Activated CD8-positive, alpha-beta T cell treated with anti-CD3 and anti-CD28 coated beads for 36 hours (primary cell): ENCODE measurements at regions not wholly inside any gene's neighbourhood (a gene's known extent, or its start where the extent isn't known, plus 50 kb on each side); places are given as distances from the start of the nearest gene placed in this dataset.

Source experiments
- ATAC-seq: fragments of 200-7000 bp; cut with Tn5 transposase; one replicate; pipeline ENCODE4 v1.10.0; 2021; ENCODE audit warnings: mild to moderate bottlenecking, moderate library complexity
- CTCF ChIA-PET: fragments of 350-600 bp; sonication (Branson Sonifier 250); formaldehyde crosslinking; loops from one replicate; lab custom pipeline; 2021; ENCODE audit warnings: antibody characterized with exemption; lab: Charles Lee
- POLR2A ChIA-PET: fragments of 350-600 bp; sonication (Branson Sonifier 250); formaldehyde crosslinking; loops from one replicate; lab custom pipeline; 2021; ENCODE audit warnings: antibody characterized with exemption; lab: Charles Lee
- DNase-seq: peaks from one replicate; pipeline ENCODE4 v3.0.0-alpha.2; 2020
- H3K27ac Mint-ChIP-seq: one replicate; pipeline ENCODE4 v1.8.0; 2021; ENCODE audit warnings: mild to moderate bottlenecking, mixed read lengths
- H3K27me3 Mint-ChIP-seq: one replicate; pipeline ENCODE4 v1.8.0; 2021; ENCODE audit warnings: mixed read lengths
- H3K36me3 Mint-ChIP-seq: one replicate; pipeline ENCODE4 v1.8.0; 2021; ENCODE audit warnings: low read depth, mixed read lengths
- H3K4me1 Mint-ChIP-seq: one replicate; pipeline ENCODE4 v1.8.0; 2021; ENCODE audit warnings: low read depth, mixed read lengths
- H3K4me3 Mint-ChIP-seq: one replicate; pipeline ENCODE4 v1.8.0; 2021; ENCODE audit warnings: mild to moderate bottlenecking, moderate library complexity, mixed read lengths
- H3K9me3 Mint-ChIP-seq: one replicate; pipeline ENCODE4 v1.8.0; 2021; ENCODE audit warnings: mixed read lengths
- intact Hi-C: fragments of 100-400 bp; cut with micrococcal nuclease; formaldehyde crosslinking; loops from one replicate; pipeline ENCODE4 v1.10.0; 2022
- TF ChIP-seq, protein P1 (sequence below): fragments of 200-600 bp; IDR thresholded peaks from one replicate; pipeline ENCODE4 v1.8.0; 2022; ENCODE audit warnings: antibody characterized with exemption, mild to moderate bottlenecking

DNA sequence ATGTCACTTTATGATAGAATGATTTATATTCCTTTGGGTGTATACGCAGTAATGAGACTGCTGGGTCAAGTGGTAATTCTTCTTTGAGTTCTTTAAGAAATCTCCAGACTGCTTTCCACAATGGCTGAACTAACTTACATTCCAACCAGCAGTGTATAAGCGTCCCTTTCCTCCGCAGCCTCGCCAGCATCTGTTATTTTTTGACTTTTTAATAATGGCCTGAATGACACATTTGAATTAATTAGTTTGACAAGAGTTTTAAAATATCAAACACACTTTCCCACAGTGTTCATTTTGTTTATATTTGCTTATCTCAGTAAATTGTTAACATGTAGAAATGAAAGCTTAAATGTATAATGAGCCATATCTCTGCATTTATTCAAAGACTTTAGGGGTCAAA lies 116.8 kb downstream of the TES start:
- H3K4me1 Mint-ChIP-seq = no peaks in the 10 kb centered on the region
- no peaks in the 10 kb centered on the region for H3K36me3 Mint-ChIP-seq

DNA sequence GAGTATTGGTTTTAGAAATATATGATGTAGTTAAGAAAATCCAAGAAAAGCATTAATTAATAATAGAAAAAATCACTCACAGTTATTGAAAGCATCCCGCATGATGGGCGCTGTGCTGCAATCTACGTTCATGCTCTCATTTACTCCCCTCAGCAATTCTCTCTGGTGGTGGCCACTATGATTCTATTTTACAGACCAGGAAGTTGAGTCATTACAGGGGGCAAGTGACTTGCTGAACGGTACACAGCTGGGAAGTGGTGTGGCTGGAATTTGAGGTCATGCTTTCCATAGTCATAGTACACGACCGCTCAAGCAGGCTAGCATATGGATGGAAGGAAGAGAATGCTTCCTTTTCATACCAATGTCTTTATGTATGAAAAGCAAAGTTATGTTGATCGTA lies 117.4 kb downstream of the TES start:
- POLR2A ChIA-PET = no interaction called here
- DNase-seq (no peak), ATAC-seq (no peak)
- TF ChIP-seq, protein P1, sequence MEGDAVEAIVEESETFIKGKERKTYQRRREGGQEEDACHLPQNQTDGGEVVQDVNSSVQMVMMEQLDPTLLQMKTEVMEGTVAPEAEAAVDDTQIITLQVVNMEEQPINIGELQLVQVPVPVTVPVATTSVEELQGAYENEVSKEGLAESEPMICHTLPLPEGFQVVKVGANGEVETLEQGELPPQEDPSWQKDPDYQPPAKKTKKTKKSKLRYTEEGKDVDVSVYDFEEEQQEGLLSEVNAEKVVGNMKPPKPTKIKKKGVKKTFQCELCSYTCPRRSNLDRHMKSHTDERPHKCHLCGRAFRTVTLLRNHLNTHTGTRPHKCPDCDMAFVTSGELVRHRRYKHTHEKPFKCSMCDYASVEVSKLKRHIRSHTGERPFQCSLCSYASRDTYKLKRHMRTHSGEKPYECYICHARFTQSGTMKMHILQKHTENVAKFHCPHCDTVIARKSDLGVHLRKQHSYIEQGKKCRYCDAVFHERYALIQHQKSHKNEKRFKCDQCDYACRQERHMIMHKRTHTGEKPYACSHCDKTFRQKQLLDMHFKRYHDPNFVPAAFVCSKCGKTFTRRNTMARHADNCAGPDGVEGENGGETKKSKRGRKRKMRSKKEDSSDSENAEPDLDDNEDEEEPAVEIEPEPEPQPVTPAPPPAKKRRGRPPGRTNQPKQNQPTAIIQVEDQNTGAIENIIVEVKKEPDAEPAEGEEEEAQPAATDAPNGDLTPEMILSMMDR = no peak
- H3K4me1 Mint-ChIP-seq = no peaks in the 10 kb centered on the region
- CTCF ChIA-PET = no interaction called here
- H3K36me3 Mint-ChIP-seq = no peaks in the 10 kb centered on the region
- no peak overlapping the region for H3K27ac Mint-ChIP-seq
- intact Hi-C loops = no loop called here
- H3K27me3 Mint-ChIP-seq = peaks cover 11% of the 10 kb centered on the region
- H3K9me3 Mint-ChIP-seq = no peaks in the 10 kb centered on the region
- no peak overlapping the region for H3K4me3 Mint-ChIP-seq

More for the DNA sequence above, 116.8 kb downstream of the TES start:
- Mint-ChIP-seq H3K4me3 (no peak overlapping the region), H3K27me3 (peaks cover 11% of the 10 kb centered on the region), H3K9me3 (no peaks in the 10 kb centered on the region), H3K27ac (no peak overlapping the region)
- CTCF ChIA-PET = no interaction called here
- POLR2A ChIA-PET = no interaction called here
- DNase-seq = no peak
- ATAC-seq = no peak
- TF ChIP-seq, protein P1 = no peak
- intact Hi-C loops = no loop called here

GRCh38 chr7:116328161-116328560 lies 117.8 kb downstream of the TES start:
- TF ChIP-seq, protein P1 = no peak
- ChIA-PET POLR2A (no interaction called here), CTCF (no interaction called here)
- Mint-ChIP-seq H3K27me3 (peaks cover 14% of the 10 kb centered on the region), H3K27ac (no peak overlapping the region), H3K36me3 (no peaks in the 10 kb centered on the region), H3K4me1 (no peaks in the 10 kb centered on the region), H3K4me3 (no peak overlapping the region), H3K9me3 (no peaks in the 10 kb centered on the region)
- intact Hi-C loops = no loop called here
- DNase-seq (no peak), ATAC-seq (no peak)

DNA sequence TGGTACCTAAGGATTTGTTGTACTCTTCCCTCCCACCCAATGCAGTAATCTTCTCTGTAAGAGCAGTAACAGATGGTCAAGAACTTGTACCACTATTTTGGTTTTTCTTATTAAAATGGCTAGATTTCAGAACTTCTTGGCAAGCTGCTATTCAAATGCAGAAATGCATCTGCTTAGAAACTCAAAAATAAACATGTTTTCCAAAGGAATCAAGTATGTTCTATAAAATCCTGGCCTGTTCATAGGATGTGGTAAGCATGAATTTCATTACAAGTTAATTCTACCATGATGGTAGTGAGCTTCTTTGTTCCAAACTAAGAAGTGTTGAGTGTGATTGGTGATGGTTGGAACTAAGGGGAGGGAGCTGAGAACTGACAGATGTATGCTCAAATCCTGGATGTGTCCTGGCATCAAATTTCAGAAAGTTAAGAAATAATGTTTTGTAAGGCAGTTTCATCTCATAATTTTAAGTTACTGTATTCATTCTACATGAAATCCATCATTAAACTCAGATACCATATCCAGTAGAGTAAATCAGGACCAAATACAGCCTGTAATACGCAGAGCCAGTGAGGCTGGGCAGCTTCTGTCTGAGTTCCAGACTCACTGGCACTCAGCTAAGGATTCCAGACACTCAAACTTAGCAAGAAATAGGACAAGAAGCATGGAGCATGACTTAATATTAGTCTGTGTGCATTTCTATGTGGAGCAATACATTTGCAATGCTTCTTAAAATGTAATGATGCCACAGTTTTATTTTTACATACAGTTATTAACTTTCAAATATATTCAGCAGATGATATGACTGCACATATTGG lies 119.6 kb downstream of the TES start:
- intact Hi-C loops = no loop called here
- POLR2A ChIA-PET = interaction anchor here (0.6 kb wide), 1 partner anchor 23 kb away, joined by 3 read pairs; no protein-coding TSS in a partner anchor
- CTCF ChIA-PET = no interaction called here
- no peaks in the 10 kb centered on the region for H3K36me3 Mint-ChIP-seq
- no peaks in the 10 kb centered on the region for H3K4me1 Mint-ChIP-seq
- peaks cover 12% of the 10 kb centered on the region for H3K27me3 Mint-ChIP-seq
- no peaks in the 10 kb centered on the region for H3K9me3 Mint-ChIP-seq
- TF ChIP-seq, protein P1 = no peak
- H3K4me3 Mint-ChIP-seq = no peak overlapping the region
- ATAC-seq (no peak), DNase-seq (no peak)
- H3K27ac Mint-ChIP-seq = no peak overlapping the region

DNA sequence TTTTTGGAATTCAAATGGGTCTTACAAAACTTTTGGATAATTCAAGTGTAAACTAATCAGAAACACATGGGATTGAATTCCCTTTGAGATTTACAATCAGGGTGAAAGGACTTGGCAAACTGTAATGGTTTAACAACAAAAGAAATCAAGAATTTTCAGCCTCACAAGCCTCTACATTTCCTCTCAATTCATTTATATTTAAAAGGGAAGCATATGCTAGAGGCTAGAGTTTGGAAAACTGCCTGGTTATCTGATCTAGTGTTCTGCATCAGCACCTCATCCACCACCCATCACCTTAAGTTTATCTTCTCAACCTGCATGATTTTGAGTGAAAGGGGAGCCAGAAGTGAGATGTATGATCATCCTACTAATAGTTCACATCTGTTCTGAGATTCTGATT lies 120.7 kb downstream of the TES start:
- ChIA-PET POLR2A (no interaction called here), CTCF (no interaction called here)
- intact Hi-C loops = no loop called here
- TF ChIP-seq, protein P1 = no peak
- H3K27me3 Mint-ChIP-seq = peaks cover 10% of the 10 kb centered on the region
- no peaks in the 10 kb centered on the region for H3K4me1 Mint-ChIP-seq
- no peaks in the 10 kb centered on the region for H3K9me3 Mint-ChIP-seq
- no peaks in the 10 kb centered on the region for H3K36me3 Mint-ChIP-seq
- no peak overlapping the region for H3K4me3 Mint-ChIP-seq
- no peak overlapping the region for H3K27ac Mint-ChIP-seq
- DNase-seq (no peak), ATAC-seq (no peak)
